ENCODE measurements at regions not wholly inside any gene's neighbourhood (a gene's known extent, or its start where the extent isn't known, plus 50 kb on each side); places are given as distances from the start of the nearest gene placed in this dataset.

GRCh38 chr12:126807312-126807865 lies 1459.6 kb upstream of the TMEM132C start:
- Histone ChIP-seq H3K27me3 (ENCODE audit: control insufficient read depth, insufficient read depth, low read length) (no peaks in the 10 kb centered on the region), H3K4me3 (ENCODE audit: low read depth, low read length) (no peak overlapping the region), H3K36me3 (ENCODE audit: control insufficient read depth, insufficient read depth, low read length) (no peaks in the 10 kb centered on the region)
- DNase-seq (ENCODE audit: low read depth): no peak
- POLR2A ChIA-PET: no interaction called here
- no peak for TF ChIP-seq CTCF (IDR thresholded peaks at IDR 0.05; ENCODE audit: insufficient read depth, low read depth, low read length)
- CTCF ChIA-PET: interaction anchor here (0.7 kb wide), 1 partner anchor 574 kb away, joined by 3 read pairs; no protein-coding TSS in a partner anchor

- TF ChIP-seq CTCF (IDR thresholded peaks at IDR 0.05; ENCODE audit: insufficient read depth, low read depth, low read length): no peak
- POLR2A ChIA-PET: no interaction called here
- Histone ChIP-seq H3K27me3 (ENCODE audit: control insufficient read depth, insufficient read depth, low read length) (no peaks in the 10 kb centered on the region), H3K4me3 (ENCODE audit: low read depth, low read length) (no peak overlapping the region), H3K36me3 (ENCODE audit: control insufficient read depth, insufficient read depth, low read length) (no peaks in the 10 kb centered on the region)
- CTCF ChIA-PET: no interaction called here
- no peak for DNase-seq (ENCODE audit: low read depth)
Observed at GRCh38 chr12:126811391-126811790, 1455.6 kb upstream of the TMEM132C start.

- TF ChIP-seq CTCF (IDR thresholded peaks at IDR 0.05; ENCODE audit: insufficient read depth, low read depth, low read length): no peak
- Histone ChIP-seq H3K36me3 (ENCODE audit: control insufficient read depth, insufficient read depth, low read length) (no peaks in the 10 kb centered on the region), H3K27me3 (ENCODE audit: control insufficient read depth, insufficient read depth, low read length) (no peaks in the 10 kb centered on the region), H3K4me3 (ENCODE audit: low read depth, low read length) (no peak overlapping the region)
- ChIA-PET POLR2A (no interaction called here), CTCF (no interaction called here)
- no peak for DNase-seq (ENCODE audit: low read depth)
Observed at GRCh38 chr12:126819554-126819953, 1447.4 kb upstream of the TMEM132C start.

- ChIA-PET POLR2A (no interaction called here), CTCF (no interaction called here)
- DNase-seq (ENCODE audit: low read depth): no peak
- no peak for TF ChIP-seq CTCF (IDR thresholded peaks at IDR 0.05; ENCODE audit: insufficient read depth, low read depth, low read length)
- Histone ChIP-seq H3K36me3 (ENCODE audit: control insufficient read depth, insufficient read depth, low read length) (no peaks in the 10 kb centered on the region), H3K4me3 (ENCODE audit: low read depth, low read length) (no peak overlapping the region), H3K27me3 (ENCODE audit: control insufficient read depth, insufficient read depth, low read length) (no peaks in the 10 kb centered on the region)
Observed at GRCh38 chr12:126830778-126831680, 1435.9 kb upstream of the TMEM132C start.

GRCh38 chr12:126837697-126838096 lies 1429.3 kb upstream of the TMEM132C start:
- no peak overlapping the region for H3K4me3 ChIP-seq (ENCODE audit: low read depth, low read length)
- no peaks in the 10 kb centered on the region for H3K36me3 ChIP-seq (ENCODE audit: control insufficient read depth, insufficient read depth, low read length)
- no peak for TF ChIP-seq CTCF (IDR thresholded peaks at IDR 0.05; ENCODE audit: insufficient read depth, low read depth, low read length)
- POLR2A ChIA-PET: no interaction called here
- CTCF ChIA-PET: no interaction called here
- H3K27me3 ChIP-seq (ENCODE audit: control insufficient read depth, insufficient read depth, low read length): no peaks in the 10 kb centered on the region
- no peak for DNase-seq (ENCODE audit: low read depth)
